Effector memory CD8-positive, alpha-beta T cell (primary cell): ENCODE measurements at regions not wholly inside any gene's neighbourhood (a gene's known extent, or its start where the extent isn't known, plus 50 kb on each side); places are given as distances from the start of the nearest gene placed in this dataset.
"Not testable (repeated sequence)": the region's sequence is repeated elsewhere in the genome, so short reads cannot be mapped to it uniquely, and the experiment has no call there.

Experiments
- ATAC-seq: fragments of 150-1000 bp; cut with Tn5 transposase; replicated peaks from 2 replicates; pipeline ENCODE4 v1.10.0; 2021; ENCODE audit warnings: mild to moderate bottlenecking, moderate library complexity
- DNase-seq, 3 experiments: peaks; one replicate each; pipeline ENCODE4 v3.0.0; 2021
- H3K27ac Mint-ChIP-seq, 2 donors: one replicate each; pipeline ENCODE4 v1.8.0; 2022; ENCODE audit warnings: mild to moderate bottlenecking in 2 of 2, mixed read lengths in 2 of 2, moderate library complexity in 2 of 2
- H3K27me3 Mint-ChIP-seq, 2 donors: one replicate each; pipeline ENCODE4 v1.8.0; 2022; ENCODE audit warnings: mixed read lengths in 2 of 2
- H3K36me3 Mint-ChIP-seq: one replicate; pipeline ENCODE4 v1.8.0; 2022; ENCODE audit warnings: mild to moderate bottlenecking, moderate library complexity, mixed read lengths; ENCODE audit not compliant: insufficient read depth
- H3K4me1 Mint-ChIP-seq, 2 donors: one replicate each; pipeline ENCODE4 v1.8.0; 2022; ENCODE audit warnings: low read depth in 2 of 2, mixed read lengths in 2 of 2
- H3K4me3 Mint-ChIP-seq, 2 donors: one replicate each; pipeline ENCODE4 v1.8.0; 2022; ENCODE audit warnings: mild to moderate bottlenecking in 2 of 2, mixed read lengths in 2 of 2, moderate library complexity in 2 of 2
- H3K9me3 Mint-ChIP-seq, 2 donors: one replicate each; pipeline ENCODE4 v1.8.0; 2022; ENCODE audit warnings: mixed read lengths in 2 of 2

- DNase-seq (no peak), ATAC-seq (no peak)
- Mint-ChIP-seq H3K27me3 (no peaks in the 10 kb centered on the region), H3K4me1 (no peaks in the 10 kb centered on the region), H3K4me3 (no peak overlapping the region), H3K9me3 (peaks cover 0 to 4% of the 10 kb centered on the region in 2 donors), H3K36me3 (no peaks in the 10 kb centered on the region), H3K27ac (no peak overlapping the region)
Observed at GRCh38 chr7:82530361-82530760, 86.8 kb upstream of the CACNA2D1 start.

- H3K36me3 Mint-ChIP-seq: no peaks in the 10 kb centered on the region
- no peak overlapping the region for H3K4me3 Mint-ChIP-seq
- DNase-seq (no peak), ATAC-seq (no peak)
- no peaks in the 10 kb centered on the region for H3K4me1 Mint-ChIP-seq
- H3K27me3 Mint-ChIP-seq: no peaks in the 10 kb centered on the region
- H3K27ac Mint-ChIP-seq: no peak overlapping the region
- peaks cover 4 to 7% of the 10 kb centered on the region in 2 donors for H3K9me3 Mint-ChIP-seq
Observed at GRCh38 chr7:82528577-82529310, 85.2 kb upstream of the CACNA2D1 start.

- Mint-ChIP-seq H3K27ac (no peak overlapping the region), H3K9me3 (peaks cover 7% of the 10 kb centered on the region in 2 donors), H3K36me3 (no peaks in the 10 kb centered on the region), H3K4me1 (no peaks in the 10 kb centered on the region), H3K27me3 (no peaks in the 10 kb centered on the region), H3K4me3 (no peak overlapping the region)
- ATAC-seq: no peak
- DNase-seq: no peak
Observed at GRCh38 chr7:82527851-82528250, 84.3 kb upstream of the CACNA2D1 start.

GRCh38 chr7:82521906-82522445 lies 78.4 kb upstream of the CACNA2D1 start:
- H3K4me1 Mint-ChIP-seq: no peaks in the 10 kb centered on the region

GRCh38 chr7:82517050-82517449 lies 73.5 kb upstream of the CACNA2D1 start:
- H3K27me3 Mint-ChIP-seq: no peaks in the 10 kb centered on the region
- DNase-seq (no peak), ATAC-seq (no peak)
- no peaks in the 10 kb centered on the region for H3K4me1 Mint-ChIP-seq
- H3K27ac Mint-ChIP-seq: no peak overlapping the region
- no peaks in the 10 kb centered on the region for H3K36me3 Mint-ChIP-seq
- H3K4me3 Mint-ChIP-seq: no peak overlapping the region
- peaks cover 7 to 9% of the 10 kb centered on the region in 2 donors for H3K9me3 Mint-ChIP-seq

More at GRCh38 chr7:82521906-82522445, 78.4 kb upstream of the CACNA2D1 start:
- ATAC-seq: no peak
- H3K36me3 Mint-ChIP-seq: no peaks in the 10 kb centered on the region
- H3K4me3 Mint-ChIP-seq: no peak overlapping the region
- H3K27me3 Mint-ChIP-seq: no peaks in the 10 kb centered on the region
- H3K9me3 Mint-ChIP-seq: peaks cover 9 to 14% of the 10 kb centered on the region in 2 donors
- no peak overlapping the region for H3K27ac Mint-ChIP-seq
- no peak for DNase-seq

GRCh38 chr7:82511542-82511941 lies 68.0 kb upstream of the CACNA2D1 start:
- H3K4me1 Mint-ChIP-seq: no peaks in the 10 kb centered on the region
- H3K4me3 Mint-ChIP-seq: no peak overlapping the region
- DNase-seq (no peak), ATAC-seq (no peak)
- H3K27ac Mint-ChIP-seq: no peak overlapping the region
- no peaks in the 10 kb centered on the region for H3K36me3 Mint-ChIP-seq
- no peaks in the 10 kb centered on the region for H3K27me3 Mint-ChIP-seq
- H3K9me3 Mint-ChIP-seq: peaks cover 0 to 5% of the 10 kb centered on the region in 2 donors

- no peak overlapping the region for H3K4me3 Mint-ChIP-seq
- H3K9me3 Mint-ChIP-seq: peaks cover 6% of the 10 kb centered on the region in 2 donors
- H3K4me1 Mint-ChIP-seq: no peaks in the 10 kb centered on the region
- no peak for DNase-seq
- no peaks in the 10 kb centered on the region for H3K27me3 Mint-ChIP-seq
- no peak for ATAC-seq
- H3K27ac Mint-ChIP-seq: no peak overlapping the region
- no peaks in the 10 kb centered on the region for H3K36me3 Mint-ChIP-seq
Observed at GRCh38 chr7:82507976-82508677, 64.5 kb upstream of the CACNA2D1 start.

- H3K4me1 Mint-ChIP-seq: no peaks in the 10 kb centered on the region
Observed at GRCh38 chr7:82507365-82507975, 63.9 kb upstream of the CACNA2D1 start.

GRCh38 chr7:82506702-82507101 lies 63.1 kb upstream of the CACNA2D1 start:
- Mint-ChIP-seq H3K36me3 (no peaks in the 10 kb centered on the region), H3K9me3 (peaks cover 5 to 13% of the 10 kb centered on the region in 2 donors), H3K4me1 (no peaks in the 10 kb centered on the region), H3K27ac (no peak overlapping the region), H3K4me3 (no peak overlapping the region), H3K27me3 (no peaks in the 10 kb centered on the region)
- DNase-seq: no peak
- no peak for ATAC-seq

More at GRCh38 chr7:82507365-82507975, 63.9 kb upstream of the CACNA2D1 start:
- Mint-ChIP-seq H3K36me3 (no peaks in the 10 kb centered on the region), H3K4me3 (no peak overlapping the region), H3K27ac (no peak overlapping the region), H3K27me3 (no peaks in the 10 kb centered on the region), H3K9me3 (peaks cover 6% of the 10 kb centered on the region in 2 donors)
- ATAC-seq (no peak), DNase-seq (no peak)

GRCh38 chr7:82506208-82506607 lies 62.6 kb upstream of the CACNA2D1 start:
- ATAC-seq: no peak
- no peaks in the 10 kb centered on the region for H3K4me1 Mint-ChIP-seq
- no peak overlapping the region for H3K27ac Mint-ChIP-seq

GRCh38 chr7:82501346-82501745 lies 57.8 kb upstream of the CACNA2D1 start:
- Mint-ChIP-seq H3K4me3 (no peak overlapping the region), H3K4me1 (no peaks in the 10 kb centered on the region), H3K36me3 (no peaks in the 10 kb centered on the region), H3K27ac (no peak overlapping the region), H3K27me3 (no peaks in the 10 kb centered on the region), H3K9me3 (peaks cover 5 to 20% of the 10 kb centered on the region in 2 donors)
- ATAC-seq (no peak), DNase-seq (no peak)

More at GRCh38 chr7:82506208-82506607, 62.6 kb upstream of the CACNA2D1 start:
- Mint-ChIP-seq H3K9me3 (peaks cover 5 to 15% of the 10 kb centered on the region in 2 donors), H3K36me3 (no peaks in the 10 kb centered on the region), H3K4me3 (no peak overlapping the region), H3K27me3 (no peaks in the 10 kb centered on the region)
- DNase-seq: no peak

GRCh38 chr7:82499546-82499945 lies 56.0 kb upstream of the CACNA2D1 start:
- not testable (repeated sequence) for ATAC-seq, H3K27ac Mint-ChIP-seq

GRCh38 chr7:82494420-82494819 lies 50.8 kb upstream of the CACNA2D1 start:
- DNase-seq (no peak), ATAC-seq (no peak)
- Mint-ChIP-seq H3K9me3 (peaks cover 0 to 9% of the 10 kb centered on the region in 2 donors), H3K4me1 (no peaks in the 10 kb centered on the region), H3K4me3 (no peak overlapping the region), H3K27me3 (peaks cover 0 to 9% of the 10 kb centered on the region in 2 donors), H3K27ac (no peak overlapping the region), H3K36me3 (no peaks in the 10 kb centered on the region)

More at GRCh38 chr7:82499546-82499945, 56.0 kb upstream of the CACNA2D1 start:
- DNase-seq, H3K4me1 Mint-ChIP-seq, H3K4me3 Mint-ChIP-seq, H3K27me3 Mint-ChIP-seq, H3K36me3 Mint-ChIP-seq: not testable (repeated sequence)
- peaks cover 4 to 20% of the 10 kb centered on the region in 2 donors for H3K9me3 Mint-ChIP-seq
